ENCODE measurements at regions not wholly inside any gene's neighbourhood (a gene's known extent, or its start where the extent isn't known, plus 50 kb on each side); places are given as distances from the start of the nearest gene placed in this dataset.

- DNase-seq (ENCODE audit: extremely low read depth, insufficient read length): no peak
Observed at GRCh38 chr3:20682573-20682972, 496.6 kb upstream of the SGO1 start.

GRCh38 chr3:20680990-20681628 lies 495.1 kb upstream of the SGO1 start:
- no peaks in the 10 kb centered on the region for H3K27me3 ChIP-seq (replicated peaks; ENCODE audit: control insufficient read depth, insufficient read depth, low read length)
- H3K4me3 ChIP-seq (replicated peaks; ENCODE audit: low read depth, low read length): no peak overlapping the region
- no peaks in the 10 kb centered on the region for H3K36me3 ChIP-seq (ENCODE audit: control insufficient read depth, insufficient read depth, low read length)
- DNase-seq (ENCODE audit: extremely low read depth, insufficient read length): no peak
- TF ChIP-seq, protein P1, sequence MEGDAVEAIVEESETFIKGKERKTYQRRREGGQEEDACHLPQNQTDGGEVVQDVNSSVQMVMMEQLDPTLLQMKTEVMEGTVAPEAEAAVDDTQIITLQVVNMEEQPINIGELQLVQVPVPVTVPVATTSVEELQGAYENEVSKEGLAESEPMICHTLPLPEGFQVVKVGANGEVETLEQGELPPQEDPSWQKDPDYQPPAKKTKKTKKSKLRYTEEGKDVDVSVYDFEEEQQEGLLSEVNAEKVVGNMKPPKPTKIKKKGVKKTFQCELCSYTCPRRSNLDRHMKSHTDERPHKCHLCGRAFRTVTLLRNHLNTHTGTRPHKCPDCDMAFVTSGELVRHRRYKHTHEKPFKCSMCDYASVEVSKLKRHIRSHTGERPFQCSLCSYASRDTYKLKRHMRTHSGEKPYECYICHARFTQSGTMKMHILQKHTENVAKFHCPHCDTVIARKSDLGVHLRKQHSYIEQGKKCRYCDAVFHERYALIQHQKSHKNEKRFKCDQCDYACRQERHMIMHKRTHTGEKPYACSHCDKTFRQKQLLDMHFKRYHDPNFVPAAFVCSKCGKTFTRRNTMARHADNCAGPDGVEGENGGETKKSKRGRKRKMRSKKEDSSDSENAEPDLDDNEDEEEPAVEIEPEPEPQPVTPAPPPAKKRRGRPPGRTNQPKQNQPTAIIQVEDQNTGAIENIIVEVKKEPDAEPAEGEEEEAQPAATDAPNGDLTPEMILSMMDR (IDR thresholded peaks at IDR 0.05; ENCODE audit: insufficient read depth, low read length, poor library complexity, severe bottlenecking): no peak

More at GRCh38 chr3:20682573-20682972, 496.6 kb upstream of the SGO1 start:
- Histone ChIP-seq H3K4me3 (replicated peaks; ENCODE audit: low read depth, low read length) (no peak overlapping the region), H3K36me3 (ENCODE audit: control insufficient read depth, insufficient read depth, low read length) (no peaks in the 10 kb centered on the region), H3K27me3 (replicated peaks; ENCODE audit: control insufficient read depth, insufficient read depth, low read length) (no peaks in the 10 kb centered on the region)
- TF ChIP-seq, protein P1 (IDR thresholded peaks at IDR 0.05; ENCODE audit: insufficient read depth, low read length, poor library complexity, severe bottlenecking): no peak

DNA sequence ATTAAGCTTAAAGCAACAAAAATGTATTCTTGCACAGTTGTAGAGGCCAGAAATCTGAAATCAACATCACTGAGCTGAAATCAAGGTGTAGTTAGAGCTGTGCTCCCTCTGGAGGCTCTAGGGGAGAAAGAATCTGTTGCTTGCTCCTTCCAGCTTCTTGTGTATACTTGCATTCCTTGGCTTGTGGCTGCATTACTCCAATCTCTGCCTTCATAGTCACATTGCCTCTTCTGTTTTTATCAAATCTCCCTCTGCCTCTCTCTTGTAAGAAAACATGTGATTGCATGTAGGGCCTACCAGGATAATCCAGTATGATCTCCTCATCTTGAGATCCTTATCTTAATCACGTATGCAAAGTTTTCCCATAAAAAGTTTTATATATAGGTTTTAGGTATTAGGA lies 487.9 kb upstream of the SGO1 start:
- TF ChIP-seq, protein P1 (IDR thresholded peaks at IDR 0.05; ENCODE audit: insufficient read depth, low read length, poor library complexity, severe bottlenecking): no peak
- no peaks in the 10 kb centered on the region for H3K36me3 ChIP-seq (ENCODE audit: control insufficient read depth, insufficient read depth, low read length)
- no peak overlapping the region for H3K4me3 ChIP-seq (replicated peaks; ENCODE audit: low read depth, low read length)
- H3K27me3 ChIP-seq (replicated peaks; ENCODE audit: control insufficient read depth, insufficient read depth, low read length): no peaks in the 10 kb centered on the region
- no peak for DNase-seq (ENCODE audit: extremely low read depth, insufficient read length)

GRCh38 chr3:20669675-20670074 lies 483.7 kb upstream of the SGO1 start:
- TF ChIP-seq, protein P1 (IDR thresholded peaks at IDR 0.05; ENCODE audit: insufficient read depth, low read length, poor library complexity, severe bottlenecking): no peak
- no peak overlapping the region for H3K4me3 ChIP-seq (replicated peaks; ENCODE audit: low read depth, low read length)
- H3K36me3 ChIP-seq (ENCODE audit: control insufficient read depth, insufficient read depth, low read length): no peaks in the 10 kb centered on the region
- no peaks in the 10 kb centered on the region for H3K27me3 ChIP-seq (replicated peaks; ENCODE audit: control insufficient read depth, insufficient read depth, low read length)
- DNase-seq (ENCODE audit: extremely low read depth, insufficient read length): no peak

- Histone ChIP-seq H3K4me3 (replicated peaks; ENCODE audit: low read depth, low read length) (no peak overlapping the region), H3K27me3 (replicated peaks; ENCODE audit: control insufficient read depth, insufficient read depth, low read length) (no peaks in the 10 kb centered on the region), H3K36me3 (ENCODE audit: control insufficient read depth, insufficient read depth, low read length) (no peaks in the 10 kb centered on the region)
- DNase-seq (ENCODE audit: extremely low read depth, insufficient read length): no peak
- TF ChIP-seq, protein P1 (IDR thresholded peaks at IDR 0.05; ENCODE audit: insufficient read depth, low read length, poor library complexity, severe bottlenecking): no peak
Observed at GRCh38 chr3:20669184-20669583, 483.2 kb upstream of the SGO1 start.

GRCh38 chr3:20668411-20668810 lies 482.4 kb upstream of the SGO1 start:
- TF ChIP-seq, protein P1 (IDR thresholded peaks at IDR 0.05; ENCODE audit: insufficient read depth, low read length, poor library complexity, severe bottlenecking): no peak
- DNase-seq (ENCODE audit: extremely low read depth, insufficient read length): no peak
- Histone ChIP-seq H3K27me3 (replicated peaks; ENCODE audit: control insufficient read depth, insufficient read depth, low read length) (no peaks in the 10 kb centered on the region), H3K4me3 (replicated peaks; ENCODE audit: low read depth, low read length) (no peak overlapping the region), H3K36me3 (ENCODE audit: control insufficient read depth, insufficient read depth, low read length) (no peaks in the 10 kb centered on the region)

Data from GM06990 (cell line).